HG03064 (cell line): ENCODE measurements at regions not wholly inside any gene's neighbourhood (a gene's known extent, or its start where the extent isn't known, plus 50 kb on each side); places are given as distances from the start of the nearest gene placed in this dataset.

Source experiments
- ATAC-seq: cut with Tn5 transposase; IDR thresholded peaks from one replicate; pipeline ENCODE4 v1.9.1; 2021; ENCODE audit warnings: low read depth; ENCODE audit not compliant: unreplicated experiment

GRCh38 chr13:100870898-100871297 is 196.3 kb upstream of the TMTC4 start:
- ATAC-seq = no peak

GRCh38 chr13:100860866-100861265 is 186.3 kb upstream of the TMTC4 start:
- no peak for ATAC-seq

GRCh38 chr13:100859861-100860260 is 185.3 kb upstream of the TMTC4 start:
- ATAC-seq = no peak

GRCh38 chr13:100855151-100855550 is 180.6 kb upstream of the TMTC4 start:
- ATAC-seq = no peak

GRCh38 chr13:100854006-100854405 is 179.4 kb upstream of the TMTC4 start:
- ATAC-seq = no peak

- no peak for ATAC-seq
Observed at GRCh38 chr13:100853434-100853833, 178.8 kb upstream of the TMTC4 start.

- ATAC-seq = no peak
Observed at GRCh38 chr13:100852146-100852545, 177.6 kb upstream of the TMTC4 start.

GRCh38 chr13:100848304-100848703 is 173.7 kb upstream of the TMTC4 start:
- ATAC-seq = no peak

- no peak for ATAC-seq
Observed at GRCh38 chr13:100845128-100845757, 170.6 kb upstream of the TMTC4 start.

- ATAC-seq = no peak
Observed at GRCh38 chr13:100842136-100842535, 167.5 kb upstream of the TMTC4 start.

- no peak for ATAC-seq
Observed at GRCh38 chr13:100838387-100838786, 163.8 kb upstream of the TMTC4 start.

GRCh38 chr13:100837631-100838030 is 163.0 kb upstream of the TMTC4 start:
- ATAC-seq = no peak

GRCh38 chr13:100836711-100837110 is 162.1 kb upstream of the TMTC4 start:
- ATAC-seq = no peak

GRCh38 chr13:100835695-100836094 is 161.1 kb upstream of the TMTC4 start:
- no peak for ATAC-seq

GRCh38 chr13:100833427-100833826 is 158.8 kb upstream of the TMTC4 start:
- no peak for ATAC-seq

- no peak for ATAC-seq
Observed at GRCh38 chr13:100828226-100828625, 153.6 kb upstream of the TMTC4 start.

- ATAC-seq = no peak
Observed at GRCh38 chr13:100827489-100828176, 153.0 kb upstream of the TMTC4 start.

- ATAC-seq = no peak
Observed at GRCh38 chr13:100826441-100826840, 151.8 kb upstream of the TMTC4 start.

- no peak for ATAC-seq
Observed at GRCh38 chr13:100825557-100825956, 151.0 kb upstream of the TMTC4 start.

- ATAC-seq = no peak
Observed at GRCh38 chr13:100824366-100824765, 149.8 kb upstream of the TMTC4 start.

- no peak for ATAC-seq
Observed at GRCh38 chr13:100823448-100823847, 148.9 kb upstream of the TMTC4 start.

GRCh38 chr13:100822871-100823443 is 148.4 kb upstream of the TMTC4 start:
- no peak for ATAC-seq
